PFSK-1 (cell line): ENCODE measurements at regions not wholly inside any gene's neighbourhood (a gene's known extent, or its start where the extent isn't known, plus 50 kb on each side); places are given as distances from the start of the nearest gene placed in this dataset.

Source experiments
- FOXP2 ChIP-seq: optimal IDR thresholded peaks from 2 replicates; pipeline ENCODE3; 2011; ENCODE audit warnings: borderline replicate concordance, control low read depth, inconsistent platforms; ENCODE audit not compliant: insufficient read depth; ENCODE audit errors: extremely low read length, extremely low read depth
- POLR2AphosphoS5 ChIP-seq: IDR thresholded peaks from 2 replicates; pipeline ENCODE4 v1.6.1; 2012; ENCODE audit warnings: low read depth, mild to moderate bottlenecking, control low read depth, low read length, moderate library complexity
- SIN3A ChIP-seq: IDR thresholded peaks from 2 replicates; pipeline ENCODE4 v1.6.1; 2012; ENCODE audit warnings: mild to moderate bottlenecking, low read length, moderate library complexity, borderline replicate concordance; ENCODE audit not compliant: insufficient read depth
- TAF1 ChIP-seq: IDR thresholded peaks from 2 replicates; pipeline ENCODE4 v1.6.1; 2012; ENCODE audit warnings: low read length, control low read depth, borderline replicate concordance; ENCODE audit not compliant: insufficient read depth
- TF ChIP-seq, protein P1 (sequence below), 2 experiments: IDR thresholded peaks; 2 replicates each; pipeline versions ENCODE4 v1.6.1 to v1.8.0; 2011 to 2012; ENCODE audit warnings: low read depth in 2 of 2, low read length in 2 of 2, control low read depth in 1 of 2, inconsistent platforms in 1 of 2, mild to moderate bottlenecking in 1 of 2, moderate library complexity in 1 of 2; ENCODE audit not compliant: insufficient read depth in 1 of 2

DNA sequence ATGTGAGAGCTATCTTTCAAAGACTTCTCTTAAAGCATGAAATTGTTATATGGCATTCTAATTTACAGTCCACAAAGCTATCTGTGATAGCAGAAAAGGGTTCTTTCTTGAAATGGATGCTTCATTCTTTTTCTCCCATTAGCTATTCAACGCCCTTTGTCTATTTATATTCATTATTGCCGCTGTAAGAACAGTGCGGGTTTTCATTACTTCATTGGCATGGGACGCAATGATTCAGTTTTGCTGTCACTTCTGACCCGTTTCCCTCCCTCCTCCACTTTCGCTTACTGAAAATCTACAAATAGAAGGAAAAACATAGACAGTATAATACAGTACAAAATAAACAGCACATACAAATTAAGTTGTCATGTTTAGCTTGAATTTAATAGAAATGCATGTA, 394.6 kb downstream of the PCDH7 start:
- TF ChIP-seq, protein P1, sequence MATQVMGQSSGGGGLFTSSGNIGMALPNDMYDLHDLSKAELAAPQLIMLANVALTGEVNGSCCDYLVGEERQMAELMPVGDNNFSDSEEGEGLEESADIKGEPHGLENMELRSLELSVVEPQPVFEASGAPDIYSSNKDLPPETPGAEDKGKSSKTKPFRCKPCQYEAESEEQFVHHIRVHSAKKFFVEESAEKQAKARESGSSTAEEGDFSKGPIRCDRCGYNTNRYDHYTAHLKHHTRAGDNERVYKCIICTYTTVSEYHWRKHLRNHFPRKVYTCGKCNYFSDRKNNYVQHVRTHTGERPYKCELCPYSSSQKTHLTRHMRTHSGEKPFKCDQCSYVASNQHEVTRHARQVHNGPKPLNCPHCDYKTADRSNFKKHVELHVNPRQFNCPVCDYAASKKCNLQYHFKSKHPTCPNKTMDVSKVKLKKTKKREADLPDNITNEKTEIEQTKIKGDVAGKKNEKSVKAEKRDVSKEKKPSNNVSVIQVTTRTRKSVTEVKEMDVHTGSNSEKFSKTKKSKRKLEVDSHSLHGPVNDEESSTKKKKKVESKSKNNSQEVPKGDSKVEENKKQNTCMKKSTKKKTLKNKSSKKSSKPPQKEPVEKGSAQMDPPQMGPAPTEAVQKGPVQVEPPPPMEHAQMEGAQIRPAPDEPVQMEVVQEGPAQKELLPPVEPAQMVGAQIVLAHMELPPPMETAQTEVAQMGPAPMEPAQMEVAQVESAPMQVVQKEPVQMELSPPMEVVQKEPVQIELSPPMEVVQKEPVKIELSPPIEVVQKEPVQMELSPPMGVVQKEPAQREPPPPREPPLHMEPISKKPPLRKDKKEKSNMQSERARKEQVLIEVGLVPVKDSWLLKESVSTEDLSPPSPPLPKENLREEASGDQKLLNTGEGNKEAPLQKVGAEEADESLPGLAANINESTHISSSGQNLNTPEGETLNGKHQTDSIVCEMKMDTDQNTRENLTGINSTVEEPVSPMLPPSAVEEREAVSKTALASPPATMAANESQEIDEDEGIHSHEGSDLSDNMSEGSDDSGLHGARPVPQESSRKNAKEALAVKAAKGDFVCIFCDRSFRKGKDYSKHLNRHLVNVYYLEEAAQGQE (IDR thresholded peaks at IDR 0.05; ENCODE audit: insufficient read depth in 1 of 2, low read depth in 2 of 2, low read length in 2 of 2), result no peak
- TF ChIP-seq TAF1 (no peak), SIN3A (no peak), POLR2AphosphoS5 (no peak), FOXP2 (no peak)
